GM18520 (cell line): ENCODE measurements at regions not wholly inside any gene's neighbourhood (a gene's known extent, or its start where the extent isn't known, plus 50 kb on each side); places are given as distances from the start of the nearest gene placed in this dataset.
"Not testable (repeated sequence)": the region's sequence is repeated elsewhere in the genome, so short reads cannot be mapped to it uniquely, and the experiment has no call there.

ENCODE experiments used
- ATAC-seq: cut with Tn5 transposase; IDR thresholded peaks from one replicate; pipeline ENCODE4 v1.9.1; 2021; ENCODE audit not compliant: unreplicated experiment

DNA sequence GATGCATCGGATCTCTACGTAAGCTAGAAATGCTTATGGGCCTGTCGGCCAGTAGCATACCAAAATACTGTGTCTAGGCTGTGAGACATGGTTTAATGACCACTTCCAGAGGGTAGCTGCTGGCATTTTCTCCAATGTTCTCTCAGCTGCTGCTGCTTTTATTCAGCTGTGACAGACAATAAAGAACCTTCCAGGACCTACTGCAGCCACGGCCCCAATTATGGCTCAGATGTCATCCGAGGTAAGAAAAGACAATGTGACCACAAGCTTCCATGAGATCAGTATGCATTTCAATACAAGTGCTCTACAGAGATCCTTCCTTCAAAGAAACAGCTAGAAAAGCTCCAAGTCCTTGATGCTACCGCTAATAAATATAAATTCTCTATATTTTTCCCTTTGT, 256.2 kb downstream of the SDHAF3 start:
- no peak for ATAC-seq

DNA sequence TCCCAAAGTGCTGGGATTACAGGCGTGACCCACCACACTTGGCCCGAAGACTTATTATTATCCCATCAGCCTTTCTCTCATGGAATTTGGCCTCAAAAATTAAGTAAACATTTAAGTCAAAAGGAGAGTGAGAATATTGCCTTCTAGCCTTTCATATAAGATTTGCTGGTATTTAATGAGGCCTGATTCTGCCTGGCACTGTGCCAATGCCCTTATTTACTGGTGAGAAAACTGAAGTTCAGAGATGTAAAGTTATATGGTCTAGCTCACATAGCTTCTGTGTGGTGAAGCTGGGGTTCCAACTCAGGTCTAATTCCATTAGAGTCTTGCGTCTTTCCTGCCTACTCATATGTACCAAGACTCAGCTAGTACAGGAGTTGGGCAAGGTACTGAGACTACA, 260.2 kb downstream of the SDHAF3 start:
- no peak for ATAC-seq

DNA sequence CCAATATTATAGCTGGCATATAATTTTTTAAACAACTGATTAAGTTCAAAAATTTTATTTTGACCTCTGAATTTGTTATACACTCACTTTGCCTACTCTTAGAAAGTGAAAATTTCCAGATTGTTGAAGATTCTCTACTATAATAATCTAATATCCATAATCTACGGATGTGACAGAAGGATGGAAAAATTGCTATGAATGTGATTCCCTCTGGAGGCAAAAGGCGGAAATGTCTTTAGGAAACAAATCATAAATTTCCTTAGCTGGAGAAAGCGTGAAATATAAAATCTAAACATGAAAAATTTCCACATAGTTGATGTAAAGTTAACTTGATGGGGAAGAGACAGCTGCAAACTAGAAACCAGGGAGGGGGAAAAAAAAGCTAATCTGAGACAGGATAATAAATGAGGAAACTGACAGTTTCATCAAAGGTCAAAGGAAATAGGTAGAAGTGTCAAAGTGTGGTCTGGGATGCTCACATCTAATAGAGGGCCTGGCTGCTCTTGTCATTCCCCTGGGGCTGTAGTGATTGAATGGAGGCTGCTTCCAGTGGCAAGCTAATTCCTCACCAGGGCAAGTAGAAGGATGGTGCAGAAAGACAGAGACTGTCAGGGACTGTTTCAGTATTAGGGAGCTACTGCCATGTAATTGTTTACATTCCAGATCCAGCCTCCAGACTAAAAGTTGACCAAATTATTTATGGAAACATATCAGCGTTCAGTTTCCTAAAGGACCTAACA, 264.5 kb downstream of the SDHAF3 start:
- ATAC-seq = no peak

DNA sequence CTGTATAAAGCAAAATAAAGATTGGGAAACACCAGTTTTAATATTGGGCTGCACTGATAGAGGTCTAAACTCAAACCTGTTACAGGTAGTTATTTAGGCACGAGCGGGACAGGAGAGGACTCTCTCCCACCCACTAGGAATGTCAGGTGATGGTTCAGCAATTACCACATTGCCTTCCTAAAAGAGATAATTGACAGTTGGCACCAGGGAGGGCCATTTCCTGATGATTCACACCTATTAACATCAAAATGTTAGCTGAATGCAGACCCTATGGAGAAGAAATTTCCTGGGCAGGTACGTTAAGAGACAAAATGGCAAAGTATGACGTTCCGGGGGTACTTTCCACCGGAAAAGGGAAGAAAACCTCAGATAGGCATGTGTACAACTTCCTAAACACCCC, 272.6 kb downstream of the SDHAF3 start:
- ATAC-seq = no peak

DNA sequence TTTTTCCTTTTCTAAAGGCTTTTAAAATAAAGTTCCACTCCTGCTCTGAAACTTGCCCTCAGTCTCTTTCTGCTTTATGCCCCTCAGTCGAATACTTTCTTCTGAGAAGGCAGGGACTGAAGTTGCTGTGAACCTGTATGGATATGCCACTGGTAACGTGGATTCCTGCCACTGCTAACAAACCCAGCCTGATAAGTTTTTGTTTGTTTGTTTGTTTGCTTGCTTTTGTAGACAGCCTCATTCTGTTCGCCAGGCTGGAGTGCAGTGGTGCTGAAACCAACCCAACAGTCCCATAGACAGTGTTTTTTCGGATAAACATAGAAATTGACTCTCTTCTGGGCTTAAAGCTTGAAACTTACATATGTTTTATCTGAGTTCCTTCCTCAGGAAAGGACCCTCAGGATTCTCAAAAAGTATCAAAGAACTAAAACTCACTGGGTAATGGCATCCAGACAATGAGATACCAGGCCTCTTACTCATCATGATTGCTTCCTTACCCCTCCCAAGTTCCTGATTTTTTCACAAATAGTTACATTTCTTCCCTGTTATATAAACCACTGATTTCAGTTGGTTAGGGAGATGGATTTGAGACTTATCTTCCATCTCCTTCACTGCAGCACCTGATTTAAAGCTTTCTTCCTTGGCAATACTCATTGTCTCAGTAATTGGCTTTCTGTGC, 273.6 kb downstream of the SDHAF3 start:
- no peak for ATAC-seq

DNA sequence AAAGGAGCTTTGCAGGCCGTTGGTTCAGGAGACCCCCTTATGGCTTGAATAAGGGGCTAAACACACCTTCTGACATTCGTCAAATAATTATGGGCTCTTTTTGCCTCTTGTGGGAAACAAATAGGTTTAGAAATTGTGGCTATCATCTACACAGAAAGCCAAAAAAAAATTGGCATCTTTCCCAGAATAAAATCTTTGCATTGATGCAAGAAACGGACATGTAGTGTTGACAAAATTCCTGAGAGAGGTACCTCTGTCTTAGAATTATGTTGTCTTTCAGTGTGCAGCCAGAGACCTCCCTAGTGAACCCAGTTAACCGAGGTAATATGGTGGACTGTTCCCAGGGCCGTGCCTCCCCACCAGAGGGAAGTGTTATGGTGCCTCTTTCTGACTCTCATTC, 283.9 kb downstream of the SDHAF3 start:
- no peak for ATAC-seq

- no peak for ATAC-seq
These were observed 288.3 kb downstream of the SDHAF3 start for GRCh38 chr7:97405835-97406234.

GRCh38 chr7:97407106-97407505, 289.6 kb downstream of the SDHAF3 start:
- ATAC-seq = no peak

DNA sequence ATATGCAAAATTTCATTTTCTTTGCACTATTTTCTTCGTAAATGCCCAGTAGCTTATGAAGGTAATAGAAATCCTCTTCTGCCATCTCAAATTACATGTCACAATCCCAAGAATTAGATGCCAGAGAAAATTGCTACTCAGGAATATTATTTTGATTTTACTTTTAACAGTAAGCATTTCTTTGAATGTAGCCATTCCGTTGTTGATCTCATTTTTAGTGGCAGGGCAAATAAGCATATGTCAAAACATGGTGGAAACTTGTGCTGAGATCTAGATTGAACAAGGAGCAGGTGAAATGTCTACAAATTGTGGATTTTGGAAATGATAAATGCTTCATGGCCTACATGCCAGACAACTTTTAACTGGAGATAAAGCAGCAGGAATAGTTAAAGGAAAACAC, 291.8 kb downstream of the SDHAF3 start:
- no peak for ATAC-seq

DNA sequence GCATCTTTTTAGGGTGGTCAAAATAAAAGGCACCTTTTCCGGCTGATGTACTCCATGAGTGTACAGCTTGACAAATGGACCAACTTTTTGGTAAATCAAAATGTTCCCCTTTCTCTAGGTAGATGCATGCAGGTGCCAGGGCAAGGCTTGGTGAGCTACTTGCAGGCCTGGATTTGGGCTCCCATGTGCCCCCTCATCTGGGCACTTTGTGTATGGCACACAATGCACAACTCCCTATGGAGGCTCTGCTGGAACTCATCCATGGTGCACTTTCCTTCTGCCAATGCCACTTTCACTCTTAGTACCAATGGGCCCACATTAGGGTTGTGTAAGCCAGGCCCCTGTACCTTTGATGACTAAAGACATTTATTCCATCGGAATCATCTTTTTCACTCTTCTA, 300.8 kb downstream of the SDHAF3 start:
- no peak for ATAC-seq

- ATAC-seq = no peak
These were observed 302.4 kb downstream of the SDHAF3 start for GRCh38 chr7:97419898-97420297.

DNA sequence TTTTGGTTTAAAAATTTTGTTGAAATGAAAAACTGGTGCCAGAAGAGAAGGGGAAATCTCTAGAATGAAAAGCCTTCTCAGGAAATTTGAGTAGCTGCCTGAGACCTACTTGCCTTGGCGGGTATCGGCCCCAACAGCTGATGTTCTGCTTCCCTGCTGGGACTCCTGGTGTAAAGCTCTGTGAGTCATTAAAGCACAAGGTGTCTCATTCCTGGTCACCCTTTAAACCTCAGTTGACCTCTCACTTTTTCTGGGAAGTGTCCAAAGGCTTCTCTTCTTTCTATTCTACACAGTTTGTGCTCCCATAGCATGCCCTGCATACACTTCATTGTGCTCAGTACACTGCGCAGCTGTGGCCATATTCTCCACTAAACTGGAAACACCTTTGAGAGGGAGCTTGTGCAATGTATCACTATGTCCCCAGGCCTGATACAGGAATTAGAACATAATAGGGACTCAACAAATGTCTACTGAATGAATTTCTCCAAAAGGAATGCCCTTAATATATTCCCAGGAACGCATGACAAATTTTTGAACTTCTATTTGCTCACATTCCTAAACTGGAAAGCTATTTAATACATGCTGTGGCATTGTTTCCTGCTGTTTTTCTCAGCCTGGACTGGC, 303.9 kb downstream of the SDHAF3 start:
- ATAC-seq = no peak

GRCh38 chr7:97422046-97422445, 304.5 kb downstream of the SDHAF3 start:
- no peak for ATAC-seq

GRCh38 chr7:97430006-97430405, 301.9 kb upstream of the TAC1 start:
- no peak for ATAC-seq

- no peak for ATAC-seq
These were observed 292.2 kb upstream of the TAC1 start for GRCh38 chr7:97439637-97440214.

- ATAC-seq = no peak
These were observed 285.5 kb upstream of the TAC1 start for GRCh38 chr7:97446361-97446760.

GRCh38 chr7:97449448-97449847, 282.4 kb upstream of the TAC1 start:
- not testable (repeated sequence) for ATAC-seq

DNA sequence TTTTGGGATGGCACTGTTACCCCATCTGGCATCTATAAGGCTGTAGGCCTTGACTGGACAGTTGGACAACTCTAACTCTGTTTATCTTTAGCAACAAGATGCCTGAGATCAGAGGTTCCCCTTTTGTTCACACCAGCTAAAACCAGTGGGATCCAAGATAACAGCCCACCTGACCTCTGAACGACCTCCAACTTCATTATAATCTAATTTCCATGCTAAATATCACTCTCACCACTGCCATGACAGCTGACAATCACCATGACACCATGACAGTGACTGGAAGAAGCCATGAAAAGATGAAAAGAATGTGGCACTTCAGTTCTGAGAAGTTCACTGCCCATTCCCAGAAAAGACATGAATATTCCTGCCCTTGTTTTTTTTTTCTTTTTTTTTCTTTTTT, 281.4 kb upstream of the TAC1 start:
- ATAC-seq = no peak

DNA sequence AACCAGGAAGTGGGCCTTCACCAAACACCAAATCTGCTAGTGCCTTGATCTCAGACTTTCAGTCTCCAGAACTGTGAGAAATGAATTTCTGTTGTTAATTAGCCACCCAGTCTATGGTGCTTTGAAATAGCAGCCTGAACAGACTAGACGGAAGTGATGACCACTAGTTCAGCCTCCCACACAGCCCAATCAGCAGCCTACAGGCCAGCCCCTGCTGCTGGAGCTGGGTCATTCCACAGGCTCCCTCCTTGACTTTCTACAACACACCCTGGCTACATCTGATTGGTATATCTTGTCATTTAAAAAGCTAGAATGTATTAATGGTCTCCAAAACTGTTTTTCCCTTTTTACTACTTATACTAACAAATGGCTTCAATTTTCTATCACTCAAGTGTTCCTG, 277.2 kb upstream of the TAC1 start:
- no peak for ATAC-seq

DNA sequence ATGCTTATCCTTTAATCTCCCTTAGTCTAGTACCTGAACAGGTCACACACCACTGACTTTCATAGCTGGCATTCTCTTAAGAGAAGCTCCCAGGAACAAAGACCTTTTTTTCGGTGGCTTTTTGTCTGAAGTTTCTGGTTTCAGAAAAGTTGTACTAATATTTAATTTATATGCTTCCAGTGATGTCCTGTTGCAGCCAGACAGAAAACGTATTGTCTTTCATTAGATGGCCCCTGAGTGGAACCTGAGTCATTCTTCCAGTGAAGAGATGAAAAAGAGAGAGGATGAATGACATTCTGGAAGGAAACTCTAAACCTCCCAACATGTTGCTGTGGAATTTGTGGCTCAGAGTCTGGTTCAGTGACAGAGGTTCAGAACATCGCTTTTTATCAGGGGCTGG, 274.8 kb upstream of the TAC1 start:
- no peak for ATAC-seq

DNA sequence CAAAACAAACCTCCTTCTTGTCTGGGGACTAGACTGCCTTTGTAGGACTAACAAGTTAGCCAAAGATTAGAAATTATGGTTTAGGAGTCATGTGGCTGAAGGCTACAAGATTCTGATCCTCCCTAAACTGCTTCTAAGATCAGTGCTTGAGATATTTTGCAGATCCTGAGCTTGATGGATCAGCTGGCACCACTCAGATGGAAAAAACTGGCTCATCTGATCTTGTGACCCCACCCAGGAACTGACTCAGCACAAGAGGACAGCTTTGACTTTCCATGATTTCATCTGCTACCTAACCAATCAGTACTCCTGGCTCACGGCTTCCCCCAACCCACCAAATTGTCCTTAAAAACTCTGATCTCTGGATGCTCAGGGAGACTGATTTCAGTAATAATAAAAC, 271.5 kb upstream of the TAC1 start:
- ATAC-seq = no peak

DNA sequence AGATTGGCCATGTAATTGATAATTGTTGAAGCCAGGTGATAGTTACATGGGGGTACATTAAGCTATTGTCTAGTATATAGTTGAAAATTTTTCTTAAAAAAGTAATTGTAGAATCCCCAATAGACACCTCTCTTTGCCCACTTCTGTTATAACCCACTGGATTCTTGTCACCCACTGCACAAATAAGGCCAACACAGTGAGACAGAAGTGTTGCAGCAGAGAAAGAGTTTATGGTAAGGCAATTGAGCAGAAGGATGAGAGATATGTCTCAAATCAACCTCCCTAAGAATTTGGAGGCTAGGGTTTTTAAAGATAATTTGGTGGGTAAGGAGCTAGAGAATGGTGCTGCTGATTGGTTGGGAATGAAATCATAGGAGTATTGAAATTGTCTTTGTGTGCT, 270.3 kb upstream of the TAC1 start:
- no peak for ATAC-seq
